ENCODE measurements at regions not wholly inside any gene's neighbourhood (a gene's known extent, or its start where the extent isn't known, plus 50 kb on each side); places are given as distances from the start of the nearest gene placed in this dataset.
"Not testable (repeated sequence)": the region's sequence is repeated elsewhere in the genome, so short reads cannot be mapped to it uniquely, and the experiment has no call there.

GRCh38 chr17:53631486-53631885 is 191.2 kb upstream of the KIF2B start:
- DNase-seq, result no peak

- DNase-seq, result no peak
Observed at GRCh38 chr17:53630638-53631037, 192.1 kb upstream of the KIF2B start.

- DNase-seq, result no peak
Observed at GRCh38 chr17:53630115-53630514, 192.6 kb upstream of the KIF2B start.

GRCh38 chr17:53629188-53629587 is 193.5 kb upstream of the KIF2B start:
- no peak for DNase-seq

- DNase-seq, result no peak
Observed at GRCh38 chr17:53628011-53628410, 194.7 kb upstream of the KIF2B start.

- no peak for DNase-seq
Observed at GRCh38 chr17:53627511-53627910, 195.2 kb upstream of the KIF2B start.

GRCh38 chr17:53626286-53626685 is 196.4 kb upstream of the KIF2B start:
- DNase-seq, result no peak

- DNase-seq, result no peak
Observed at GRCh38 chr17:53619025-53619424, 203.7 kb upstream of the KIF2B start.

GRCh38 chr17:53608208-53608607 is 214.5 kb upstream of the KIF2B start:
- not testable (repeated sequence) for DNase-seq

- DNase-seq, result no peak
Observed at GRCh38 chr17:53607475-53607874, 215.3 kb upstream of the KIF2B start.

GRCh38 chr17:53588317-53588716 is 234.4 kb upstream of the KIF2B start:
- DNase-seq, result no peak

- no peak for DNase-seq
Observed at GRCh38 chr17:53574038-53574437, 248.7 kb upstream of the KIF2B start.

- no peak for DNase-seq
Observed at GRCh38 chr17:53571342-53571741, 251.4 kb upstream of the KIF2B start.

GRCh38 chr17:53570731-53571130 is 252.0 kb upstream of the KIF2B start:
- no peak for DNase-seq

- no peak for DNase-seq
Observed at GRCh38 chr17:53560953-53561352, 261.8 kb upstream of the KIF2B start.

GRCh38 chr17:53548252-53548651 is 274.5 kb upstream of the KIF2B start:
- DNase-seq, result no peak

GRCh38 chr17:53543472-53543871 is 279.3 kb upstream of the KIF2B start:
- DNase-seq, result no peak

GRCh38 chr17:53538129-53538617 is 284.6 kb upstream of the KIF2B start:
- no peak for DNase-seq

- no peak for DNase-seq
Observed at GRCh38 chr17:53527473-53527872, 295.3 kb upstream of the KIF2B start.

- DNase-seq, result no peak
Observed at GRCh38 chr17:53525590-53525989, 297.1 kb upstream of the KIF2B start.

GRCh38 chr17:53516636-53517035 is 306.1 kb upstream of the KIF2B start:
- DNase-seq, result no peak

GRCh38 chr17:53499277-53499676 is 323.4 kb upstream of the KIF2B start:
- DNase-seq, result no peak

- no peak for DNase-seq
Observed at GRCh38 chr17:53496356-53496755, 326.4 kb upstream of the KIF2B start.

- no peak for DNase-seq
Observed at GRCh38 chr17:53492532-53492931, 330.2 kb upstream of the KIF2B start.

GRCh38 chr17:53490447-53490968 is 332.2 kb upstream of the KIF2B start:
- DNase-seq, result no peak

- DNase-seq, result no peak
Observed at GRCh38 chr17:53483704-53484103, 339.0 kb upstream of the KIF2B start.

Data from stimulated activated CD4-positive, alpha-beta T cell treated with anti-CD3 and anti-CD28 coated beads, Interleukin-15, amount 100 ng/mL, for 24 hours (primary cell).